ENCODE measurements at regions not wholly inside any gene's neighbourhood (a gene's known extent, or its start where the extent isn't known, plus 50 kb on each side); places are given as distances from the start of the nearest gene placed in this dataset.

GRCh38 chr5:24428345-24428744 lies 216.4 kb downstream of the CDH10 start:
- no peak overlapping the region for H3K4me3 ChIP-seq (replicated peaks; ENCODE audit: insufficient read depth, low read length)
- no peak for DNase-seq (ENCODE audit: low read depth in 1 of 2, low spot score in 1 of 2)
- no peak for TF ChIP-seq GABPA (IDR thresholded peaks at IDR 0.05; ENCODE audit: low read depth)

GRCh38 chr5:24433555-24433954 lies 211.2 kb downstream of the CDH10 start:
- H3K27me3 ChIP-seq (ENCODE audit: insufficient read depth, poor library complexity, severe bottlenecking): no peaks in the 10 kb centered on the region
- H3K4me3 ChIP-seq (replicated peaks; ENCODE audit: insufficient read depth, low read length): no peak overlapping the region
- no peak overlapping the region for H3K27ac ChIP-seq (replicated peaks)
- TF ChIP-seq GABPA (IDR thresholded peaks at IDR 0.05; ENCODE audit: low read depth): no peak
- TF ChIP-seq POLR2AphosphoS5 (IDR thresholded peaks at IDR 0.05; ENCODE audit: low read depth): no peak
- TF ChIP-seq SPI1 (IDR thresholded peaks at IDR 0.05; ENCODE audit: borderline replicate concordance, low read depth): no peak
- TF ChIP-seq REST (IDR thresholded peaks at IDR 0.05; ENCODE audit: insufficient replicate concordance, low read depth): no peak
- TF ChIP-seq CTCF (IDR thresholded peaks at IDR 0.05; ENCODE audit: insufficient read depth, low read length): no peak
- no peak for DNase-seq (ENCODE audit: low read depth in 1 of 2, low spot score in 1 of 2)

More at GRCh38 chr5:24428345-24428744, 216.4 kb downstream of the CDH10 start:
- Histone ChIP-seq H3K27ac (replicated peaks) (no peak overlapping the region), H3K27me3 (ENCODE audit: insufficient read depth, poor library complexity, severe bottlenecking) (no peaks in the 10 kb centered on the region)

Measured in HL-60 (cell line).